ENCODE measurements at regions not wholly inside any gene's neighbourhood (a gene's known extent, or its start where the extent isn't known, plus 50 kb on each side); places are given as distances from the start of the nearest gene placed in this dataset.

GRCh38 chr11:24311974-24312373 is 184.9 kb upstream of the LUZP2 start:
- TF ChIP-seq CTCF (IDR thresholded peaks at IDR 0.05) (no peak), POLR2A (IDR thresholded peaks at IDR 0.05) (no peak)
